GM19043 (cell line): ENCODE measurements at regions not wholly inside any gene's neighbourhood (a gene's known extent, or its start where the extent isn't known, plus 50 kb on each side); places are given as distances from the start of the nearest gene placed in this dataset.
"Not testable (repeated sequence)": the region's sequence is repeated elsewhere in the genome, so short reads cannot be mapped to it uniquely, and the experiment has no call there.

Experiments
- ATAC-seq: cut with Tn5 transposase; IDR thresholded peaks from one replicate; pipeline ENCODE4 v1.9.1; 2021; ENCODE audit warnings: low read depth; ENCODE audit not compliant: unreplicated experiment

GRCh38 chr2:185373229-185373628 is 365.4 kb upstream of the FSIP2 start:
- no peak for ATAC-seq

GRCh38 chr2:185374878-185375277 is 363.7 kb upstream of the FSIP2 start:
- ATAC-seq, result no peak

- no peak for ATAC-seq
Observed at GRCh38 chr2:185375731-185376130, 362.9 kb upstream of the FSIP2 start.

GRCh38 chr2:185381631-185382030 is 357.0 kb upstream of the FSIP2 start:
- no peak for ATAC-seq

- ATAC-seq, result no peak
Observed at GRCh38 chr2:185384822-185385560, 353.6 kb upstream of the FSIP2 start.

- ATAC-seq, result no peak
Observed at GRCh38 chr2:185388226-185388625, 350.4 kb upstream of the FSIP2 start.

- no peak for ATAC-seq
Observed at GRCh38 chr2:185391543-185391942, 347.1 kb upstream of the FSIP2 start.

- no peak for ATAC-seq
Observed at GRCh38 chr2:185393091-185393490, 345.5 kb upstream of the FSIP2 start.

GRCh38 chr2:185402474-185402873 is 336.1 kb upstream of the FSIP2 start:
- no peak for ATAC-seq

GRCh38 chr2:185404578-185404977 is 334.0 kb upstream of the FSIP2 start:
- ATAC-seq, result no peak

- no peak for ATAC-seq
Observed at GRCh38 chr2:185417111-185417510, 321.5 kb upstream of the FSIP2 start.

GRCh38 chr2:185417688-185418087 is 320.9 kb upstream of the FSIP2 start:
- no peak for ATAC-seq

- ATAC-seq, result not testable (repeated sequence)
Observed at GRCh38 chr2:185424958-185425629, 313.5 kb upstream of the FSIP2 start.

GRCh38 chr2:185428000-185428399 is 310.6 kb upstream of the FSIP2 start:
- ATAC-seq, result no peak

- no peak for ATAC-seq
Observed at GRCh38 chr2:185433824-185434223, 304.8 kb upstream of the FSIP2 start.

GRCh38 chr2:185436787-185437372 is 301.7 kb upstream of the FSIP2 start:
- ATAC-seq, result no peak

- ATAC-seq, result no peak
Observed at GRCh38 chr2:185441486-185442005, 297.1 kb upstream of the FSIP2 start.

GRCh38 chr2:185456517-185456916 is 282.1 kb upstream of the FSIP2 start:
- no peak for ATAC-seq

GRCh38 chr2:185463481-185463880 is 275.1 kb upstream of the FSIP2 start:
- ATAC-seq, result no peak

GRCh38 chr2:185466915-185467314 is 271.7 kb upstream of the FSIP2 start:
- no peak for ATAC-seq

GRCh38 chr2:185471441-185471840 is 267.2 kb upstream of the FSIP2 start:
- no peak for ATAC-seq

GRCh38 chr2:185472574-185472973 is 266.0 kb upstream of the FSIP2 start:
- no peak for ATAC-seq
